GM19468 (cell line): ENCODE measurements at regions not wholly inside any gene's neighbourhood (a gene's known extent, or its start where the extent isn't known, plus 50 kb on each side); places are given as distances from the start of the nearest gene placed in this dataset.
"Not testable (repeated sequence)": the region's sequence is repeated elsewhere in the genome, so short reads cannot be mapped to it uniquely, and the experiment has no call there.

Source experiments
- ATAC-seq: cut with Tn5 transposase; IDR thresholded peaks from one replicate; pipeline ENCODE4 v1.9.1; 2021; ENCODE audit warnings: mild to moderate bottlenecking, moderate library complexity, moderate number of reproducible peaks; ENCODE audit not compliant: unreplicated experiment; ENCODE audit errors: extremely low read depth

DNA sequence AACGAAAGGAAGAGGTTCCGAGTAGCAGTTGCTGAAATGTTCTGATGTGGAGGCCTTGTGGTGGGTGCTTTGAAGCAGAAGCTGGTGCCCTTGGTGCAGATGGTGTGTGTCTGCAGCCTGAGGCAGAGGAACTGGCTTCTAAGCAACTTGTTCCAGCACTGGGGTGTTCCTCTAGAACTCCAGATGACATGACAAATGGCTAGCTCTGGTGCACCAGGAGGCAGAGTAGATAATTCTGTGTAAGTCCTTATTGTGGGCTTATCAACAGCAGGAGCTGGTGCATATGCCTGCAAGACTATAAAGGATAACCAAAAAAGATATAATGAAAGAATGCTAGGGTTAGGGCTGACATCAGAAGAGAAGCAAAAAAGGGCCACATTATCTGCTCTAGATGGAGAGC is 76.5 kb downstream of the ARL5B start:
- no peak for ATAC-seq

DNA sequence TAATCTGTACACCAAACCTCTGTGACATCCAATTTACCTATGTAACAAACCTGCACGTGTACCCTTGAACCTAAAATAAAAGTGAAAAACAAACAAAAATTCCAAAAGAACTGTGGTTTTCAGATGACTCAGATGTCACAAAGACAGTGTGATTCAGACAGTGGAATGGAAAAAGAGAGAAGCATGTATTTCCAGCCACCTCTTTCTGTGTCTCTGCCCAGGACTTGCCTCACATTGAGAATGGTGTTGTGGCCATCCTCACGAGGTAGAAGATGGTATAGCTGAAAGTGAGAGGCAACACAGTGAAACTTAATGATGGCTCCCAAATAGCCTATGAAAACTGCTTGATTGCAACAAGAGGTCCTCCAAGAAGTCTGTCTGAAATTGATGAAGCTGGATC is 78.0 kb downstream of the ARL5B start:
- ATAC-seq: no peak

DNA sequence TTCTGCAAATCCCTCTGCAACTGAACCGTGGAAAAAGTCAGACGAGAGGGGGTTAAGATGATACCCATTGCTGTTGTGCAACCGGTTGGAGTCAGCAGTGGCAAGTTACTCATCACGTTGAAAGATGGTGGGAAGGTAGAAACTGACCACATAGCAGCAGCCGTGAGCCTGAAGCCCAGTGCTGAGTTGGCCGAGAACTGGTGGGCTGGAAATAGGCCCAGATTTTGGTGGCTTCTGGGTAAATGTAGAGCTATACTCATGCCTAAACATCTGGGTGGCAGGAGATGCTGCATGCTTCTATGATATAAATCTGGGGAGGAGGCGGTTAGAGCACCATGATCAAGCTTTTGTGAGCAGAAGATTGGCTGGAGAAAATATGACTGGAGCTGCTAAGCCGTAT is 78.6 kb downstream of the ARL5B start:
- no peak for ATAC-seq

DNA sequence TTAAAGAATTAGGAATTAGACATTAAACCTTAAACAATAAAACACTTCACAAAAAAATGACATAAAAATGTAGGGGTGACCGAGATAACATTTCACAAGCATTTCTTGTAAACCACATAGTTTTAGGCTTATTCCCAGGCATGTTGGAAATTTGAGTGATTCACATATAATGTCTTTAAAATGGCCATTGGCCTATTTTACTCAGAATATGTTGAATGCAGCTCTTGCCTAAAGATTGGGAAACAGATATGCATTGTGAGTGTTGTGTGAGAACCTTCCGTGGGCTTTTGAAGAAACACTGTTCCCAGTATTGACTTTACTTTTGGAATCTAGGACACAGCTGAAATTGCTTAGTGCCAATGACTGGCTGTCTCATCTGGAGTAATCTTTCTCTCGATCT is 79.6 kb downstream of the ARL5B start:
- ATAC-seq: no peak

DNA sequence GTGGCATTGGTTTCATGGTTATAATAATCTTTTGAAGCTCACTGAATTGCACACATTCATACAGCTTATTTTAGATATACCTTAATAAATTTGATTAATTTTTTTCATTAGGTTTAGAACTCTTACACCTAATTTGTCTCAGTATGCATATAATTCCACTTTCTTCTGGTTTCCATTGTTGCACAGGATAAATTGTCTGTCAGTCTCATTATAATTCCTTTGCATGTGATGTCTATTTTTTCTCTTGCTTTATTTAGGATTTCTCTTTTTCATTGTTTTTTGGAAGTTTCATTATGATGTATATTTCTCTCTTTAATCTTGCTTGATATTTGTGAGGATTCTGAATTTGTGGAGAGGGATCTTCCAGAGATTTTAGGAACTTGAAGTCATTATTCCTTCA is 84.7 kb downstream of the ARL5B start:
- no peak for ATAC-seq

DNA sequence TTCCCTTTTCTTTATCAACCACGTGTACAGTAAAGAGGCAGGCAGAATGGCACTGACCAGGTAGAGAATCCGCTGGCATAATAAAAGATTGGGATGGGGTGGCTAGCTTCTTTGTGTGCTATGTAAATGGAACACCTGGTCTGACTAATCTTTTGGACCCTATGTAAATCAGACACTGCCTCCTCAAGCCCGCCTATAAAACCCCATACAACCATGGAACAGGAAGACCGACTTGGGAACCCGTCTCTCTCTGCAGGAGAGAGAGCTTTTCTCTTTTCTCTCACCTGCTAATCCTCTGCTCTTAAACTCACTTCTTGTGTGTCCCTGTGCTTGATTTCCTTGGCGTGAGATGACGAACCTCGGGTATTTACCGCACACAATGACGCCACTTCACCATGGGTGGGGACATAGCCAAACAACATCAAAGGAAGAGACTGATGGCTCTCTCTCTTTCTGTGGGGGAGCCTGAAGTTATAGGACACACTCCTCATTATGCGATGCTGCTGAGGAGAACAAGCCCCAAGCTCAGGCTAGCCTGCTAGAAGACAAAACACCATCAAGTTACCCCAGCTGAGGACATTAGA is 94.2 kb downstream of the ARL5B start:
- no peak for ATAC-seq

DNA sequence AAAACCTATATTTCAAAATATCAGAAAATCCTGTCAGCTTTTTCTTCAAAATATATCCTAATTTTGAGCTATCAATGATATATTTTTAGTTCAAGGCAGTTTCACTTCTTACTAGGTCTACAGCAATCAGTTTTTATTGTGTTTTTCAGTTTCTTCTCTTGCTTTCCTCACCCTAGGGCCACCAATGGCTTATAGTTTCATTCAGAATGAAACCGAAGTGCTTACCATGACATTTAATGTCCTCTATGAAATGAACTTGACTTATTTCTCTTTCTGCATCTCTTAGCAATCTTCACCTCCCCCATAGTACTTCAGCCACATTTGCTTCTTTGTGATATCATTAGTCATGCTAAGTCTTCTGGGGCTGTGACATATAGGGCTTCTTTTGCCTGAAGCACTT is 100.3 kb downstream of the ARL5B start:
- ATAC-seq: peak; percentile 65

DNA sequence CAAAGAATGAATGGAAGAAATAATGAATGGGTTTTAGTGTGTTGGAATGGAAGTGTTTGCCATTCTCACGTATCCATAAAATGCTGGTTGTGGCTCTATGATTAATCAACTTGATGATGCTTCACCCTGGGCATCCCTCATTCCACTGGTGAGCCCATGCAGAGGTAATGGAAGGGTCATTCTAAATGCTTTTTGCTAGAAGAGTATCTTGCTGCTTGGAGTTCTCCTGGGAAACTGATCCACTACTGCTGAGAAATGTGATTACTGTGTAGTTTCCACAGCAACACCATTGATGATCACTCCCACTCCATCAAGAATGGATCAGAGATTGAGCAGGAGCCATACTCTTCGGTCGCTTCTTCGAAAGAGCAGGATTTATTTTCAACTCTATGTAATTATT is 101.6 kb downstream of the ARL5B start:
- no peak for ATAC-seq

DNA sequence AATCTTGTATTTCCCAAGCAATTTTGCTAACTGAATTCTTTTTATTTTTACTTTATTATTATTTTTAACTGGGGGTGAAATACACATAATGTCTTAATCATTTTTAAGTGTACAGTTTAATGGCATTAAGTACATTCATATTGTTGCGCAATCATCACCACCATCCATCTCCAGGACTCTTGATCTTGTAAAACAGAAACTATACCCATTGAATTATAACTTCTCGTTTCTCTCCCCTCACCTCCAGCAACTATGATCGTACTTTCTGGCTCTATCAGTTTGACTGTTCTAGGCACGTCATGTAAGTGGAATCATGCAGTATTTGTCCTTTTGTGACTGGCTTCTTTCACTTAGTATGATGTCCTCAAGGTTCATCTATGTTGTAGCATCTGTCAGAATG is 108.8 kb downstream of the ARL5B start:
- ATAC-seq: no peak

DNA sequence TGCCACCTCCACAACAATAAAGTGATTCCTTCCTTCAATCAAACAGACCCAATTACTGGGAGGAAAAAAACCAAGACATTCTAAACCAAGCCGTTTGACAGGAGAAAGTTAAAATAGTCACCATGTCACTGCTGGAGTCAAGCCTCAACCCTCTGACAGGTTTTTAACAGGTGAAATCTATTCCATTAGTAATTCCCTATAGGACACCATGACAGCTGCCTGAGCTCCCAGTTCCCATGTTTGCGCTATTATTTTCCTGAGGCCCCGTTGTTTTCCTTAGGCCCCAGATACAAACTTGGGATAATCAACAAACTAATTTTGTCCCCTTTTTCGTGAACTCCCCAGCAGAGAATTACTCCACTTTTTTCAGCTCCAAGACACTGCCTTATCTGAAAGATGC is 113.9 kb downstream of the ARL5B start:
- no peak for ATAC-seq

DNA sequence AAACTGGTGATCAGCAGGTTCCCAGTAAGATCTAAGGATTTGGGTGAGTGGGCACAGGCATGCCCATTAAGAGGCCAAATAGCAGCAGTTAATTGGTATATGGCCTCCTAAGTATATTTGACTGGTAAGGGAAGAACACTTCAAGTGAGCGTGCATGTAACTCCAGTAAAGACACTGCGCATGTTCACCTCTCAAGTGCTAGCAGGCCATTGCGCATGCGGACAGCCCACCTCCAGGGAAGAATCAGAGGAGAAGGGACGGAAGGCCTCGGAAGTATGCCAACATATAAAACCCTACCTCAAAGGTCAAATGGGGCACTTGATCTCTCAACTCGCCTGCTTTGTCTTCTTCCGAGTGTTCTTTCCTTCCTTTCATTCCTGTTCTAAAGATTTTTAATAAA is 118.0 kb downstream of the ARL5B start:
- no peak for ATAC-seq

DNA sequence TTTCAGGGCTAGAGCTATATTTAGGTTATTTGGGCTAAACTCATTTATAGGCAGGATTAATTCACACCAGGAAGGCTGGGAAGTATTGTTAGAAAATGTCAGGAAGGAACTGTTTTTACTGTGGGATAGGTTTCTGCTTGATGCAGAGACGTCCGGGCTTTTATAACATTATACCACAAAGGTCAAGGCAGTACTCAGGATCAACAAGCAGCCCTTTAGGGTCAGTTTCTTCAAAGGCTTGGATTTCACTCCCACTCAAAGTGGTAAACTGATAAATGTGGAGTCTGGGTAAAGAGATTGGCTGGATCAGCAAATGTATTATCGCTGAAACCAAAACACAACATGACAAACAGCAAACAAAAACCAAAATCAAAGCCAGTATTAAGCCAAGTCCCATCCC is 127.2 kb downstream of the ARL5B start:
- no peak for ATAC-seq

DNA sequence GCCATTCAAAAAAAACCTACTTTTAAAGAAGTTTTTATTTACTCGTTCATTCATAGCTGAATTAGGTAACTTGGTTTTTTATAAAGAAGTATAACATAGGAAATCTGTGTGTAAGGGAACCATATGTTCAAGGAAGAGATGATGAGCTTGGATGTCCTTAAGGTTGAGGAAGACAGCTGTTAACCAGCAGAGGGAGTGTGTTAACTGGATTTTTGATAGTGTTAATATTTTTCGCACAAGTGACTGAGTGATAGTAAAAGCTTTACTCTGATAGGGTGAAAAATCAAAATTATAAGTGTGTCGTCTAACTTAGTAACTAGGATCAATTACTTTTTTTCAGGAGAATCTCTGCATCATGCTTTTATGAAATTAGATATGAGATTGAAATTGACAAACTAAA is 134.7 kb downstream of the ARL5B start:
- no peak for ATAC-seq

DNA sequence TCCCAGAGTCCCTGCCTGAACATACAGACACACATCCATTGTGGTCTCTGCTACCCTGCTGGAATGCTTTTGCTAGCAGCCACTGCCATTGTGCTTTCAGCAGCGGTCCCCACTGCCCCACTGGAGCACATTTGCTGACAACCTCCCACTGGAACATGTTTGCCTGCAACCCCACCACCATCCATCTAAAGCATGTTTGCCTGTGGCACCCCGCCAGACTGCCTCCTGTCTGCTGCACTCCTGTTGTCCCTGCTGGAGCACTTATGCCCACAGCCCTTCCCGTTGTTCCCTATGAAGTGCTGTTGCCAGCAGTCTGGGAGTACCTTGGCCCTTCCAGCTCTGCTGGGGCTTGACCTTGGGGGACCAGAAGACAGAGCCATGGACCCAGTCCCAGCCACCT is 136.3 kb downstream of the ARL5B start:
- no peak for ATAC-seq

DNA sequence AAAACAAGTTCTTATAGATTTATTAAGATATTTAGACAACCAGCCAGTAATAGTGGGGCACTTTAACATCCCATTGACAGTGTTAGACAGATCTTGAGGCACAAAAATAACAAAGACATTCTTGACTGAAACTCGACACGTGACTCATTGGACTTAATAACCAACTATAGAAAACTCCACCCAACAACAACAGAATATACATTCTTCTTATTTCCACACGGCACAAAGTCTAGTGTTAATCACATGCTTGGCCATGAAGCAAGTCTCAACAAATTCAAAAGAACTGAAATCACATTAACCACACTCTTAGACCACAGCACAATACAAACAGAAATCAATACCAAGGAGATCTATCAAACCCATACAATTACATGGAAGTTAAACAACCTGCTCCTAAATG is 138.1 kb downstream of the ARL5B start:
- no peak for ATAC-seq

DNA sequence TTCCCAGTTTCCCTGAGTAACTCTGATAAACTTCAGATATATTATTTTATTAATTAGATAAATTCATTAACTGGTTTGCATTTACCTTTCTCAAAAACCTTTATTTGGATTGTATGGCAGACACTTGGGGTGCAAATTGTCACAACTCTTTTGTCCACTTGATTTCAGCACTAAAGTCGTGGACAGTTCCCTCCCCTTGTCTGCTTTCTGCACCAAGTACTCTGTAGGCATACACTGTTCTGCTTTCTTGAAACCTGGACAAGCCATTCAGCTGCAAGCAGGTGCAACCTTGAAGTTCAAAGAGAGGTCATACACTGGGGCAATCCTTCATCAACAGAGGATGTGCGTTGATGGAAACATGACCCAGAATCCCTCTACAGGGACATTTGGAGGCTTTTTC is 162.9 kb downstream of the ARL5B start:
- ATAC-seq: no peak

DNA sequence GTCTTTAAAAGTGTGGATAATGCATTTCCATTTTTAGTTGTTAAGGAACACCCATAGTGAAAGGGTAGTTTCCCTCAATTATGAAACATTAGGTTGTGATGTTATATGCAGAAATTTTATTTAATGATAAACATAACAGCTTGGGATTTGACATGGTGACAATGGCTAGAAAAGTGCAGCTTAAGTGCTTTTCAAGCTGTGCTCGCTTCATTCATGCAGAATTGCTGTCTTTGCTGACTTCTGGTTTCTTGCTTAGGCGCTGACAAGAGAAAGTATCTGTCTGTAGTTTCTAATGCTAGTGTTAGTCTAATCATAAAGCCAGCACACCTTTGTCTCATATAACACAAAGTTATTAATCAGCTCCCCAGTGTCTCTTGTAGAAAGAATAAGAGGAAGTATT is 170.0 kb downstream of the ARL5B start:
- no peak for ATAC-seq

DNA sequence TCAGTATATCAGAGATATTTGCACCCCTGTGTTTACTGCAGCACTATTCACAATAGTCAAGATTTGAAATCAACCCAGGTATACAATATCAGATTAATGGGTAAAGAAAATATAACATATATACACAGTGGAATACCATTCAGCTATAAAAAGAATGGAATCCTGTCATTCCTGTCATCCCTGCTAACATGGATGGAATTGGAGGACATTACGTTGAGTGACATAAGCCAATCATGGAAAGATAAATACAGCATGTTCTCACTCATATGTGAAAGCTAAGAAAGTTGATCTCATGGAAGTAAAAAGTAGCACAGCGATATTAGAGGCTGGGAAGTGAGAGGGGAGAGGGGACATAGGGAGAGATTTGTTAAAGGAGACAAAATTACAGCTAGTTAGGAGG is 171.0 kb downstream of the ARL5B start:
- no peak for ATAC-seq

DNA sequence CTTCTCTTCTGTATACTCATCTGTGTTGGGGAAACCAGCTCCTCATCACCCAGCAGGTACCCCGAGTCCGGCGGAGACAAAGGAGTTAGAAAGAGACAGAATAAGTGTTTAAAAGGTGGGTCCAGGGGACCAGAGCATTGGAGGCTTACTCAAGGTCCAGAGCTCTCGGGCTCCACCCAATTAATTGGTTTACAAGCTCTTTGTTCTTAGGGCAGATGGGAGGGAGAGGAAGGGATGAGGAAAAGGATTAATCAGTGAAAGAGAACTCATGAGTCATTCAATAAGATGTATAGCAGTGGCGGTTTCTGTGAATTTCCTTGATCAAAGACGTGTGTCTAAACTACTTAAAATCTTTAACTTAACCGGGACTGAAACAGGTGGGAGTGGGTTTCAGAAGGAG is 192.0 kb upstream of the MALRD1 start:
- ATAC-seq: not testable (repeated sequence)

DNA sequence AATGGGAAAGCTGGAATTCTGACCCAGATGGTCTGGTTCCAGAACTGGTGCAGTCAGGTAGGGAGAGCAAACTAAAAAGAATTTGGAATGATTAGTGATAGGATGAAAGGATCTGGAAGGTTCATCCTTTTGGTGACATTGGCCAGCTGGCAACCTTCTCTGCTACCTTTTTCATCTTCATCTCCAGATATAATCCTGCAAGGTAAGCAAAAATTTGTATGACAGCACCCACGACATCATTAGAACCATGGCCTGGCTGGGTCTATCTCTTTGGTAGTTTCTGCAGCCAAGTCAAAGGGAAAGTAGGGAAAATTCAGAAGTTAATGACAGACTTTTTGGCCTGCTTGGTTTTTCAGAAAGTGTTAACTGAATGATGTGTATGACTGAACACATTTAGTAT is 188.9 kb upstream of the MALRD1 start:
- no peak for ATAC-seq

DNA sequence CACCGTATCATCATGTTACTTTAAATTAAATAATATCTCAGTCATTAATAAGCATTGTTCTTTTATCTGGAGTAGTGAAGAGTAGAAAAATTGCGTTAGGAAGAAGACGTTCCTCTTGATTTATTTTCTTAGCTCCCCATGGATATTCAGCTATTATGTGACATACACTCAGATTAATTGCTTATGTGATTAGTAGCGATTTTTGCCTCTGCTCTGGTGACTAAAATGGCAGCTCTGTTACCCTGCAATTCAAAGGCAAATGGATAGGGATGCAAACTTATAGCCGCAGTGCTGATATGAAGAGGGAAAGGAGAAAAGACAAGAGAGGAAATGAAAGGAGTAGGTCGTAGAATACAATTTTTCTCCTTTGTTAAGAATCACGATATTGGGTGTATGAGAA is 188.4 kb upstream of the MALRD1 start:
- no peak for ATAC-seq

DNA sequence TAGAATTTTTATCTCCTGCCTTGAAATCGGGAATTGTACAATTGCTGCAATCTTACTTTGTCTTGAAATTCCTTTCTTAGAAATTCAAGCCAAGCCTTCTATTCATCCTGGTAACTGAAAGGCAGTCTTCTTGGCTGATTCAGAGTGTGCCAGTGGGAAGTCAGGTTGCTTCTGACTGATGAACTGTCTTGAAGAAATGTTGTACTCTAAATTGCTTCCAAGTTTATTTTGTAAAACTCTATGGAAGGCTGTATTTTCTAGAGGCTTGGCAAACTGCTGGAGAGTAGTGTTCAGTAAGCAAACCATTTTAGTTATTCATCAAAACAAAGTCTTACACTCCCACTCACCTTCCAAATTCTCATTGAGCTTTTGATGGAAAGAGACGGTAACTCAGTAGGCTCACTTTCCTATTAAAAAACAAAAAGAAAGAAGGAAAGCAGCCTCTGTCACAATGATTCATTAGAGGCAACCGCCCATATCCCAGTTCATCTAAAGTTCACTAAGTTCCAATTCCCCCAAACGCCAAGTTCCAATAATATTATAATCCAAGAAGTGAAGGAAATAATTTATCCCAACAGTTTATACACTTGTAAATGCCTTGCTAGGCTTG is 187.9 kb upstream of the MALRD1 start:
- no peak for ATAC-seq

DNA sequence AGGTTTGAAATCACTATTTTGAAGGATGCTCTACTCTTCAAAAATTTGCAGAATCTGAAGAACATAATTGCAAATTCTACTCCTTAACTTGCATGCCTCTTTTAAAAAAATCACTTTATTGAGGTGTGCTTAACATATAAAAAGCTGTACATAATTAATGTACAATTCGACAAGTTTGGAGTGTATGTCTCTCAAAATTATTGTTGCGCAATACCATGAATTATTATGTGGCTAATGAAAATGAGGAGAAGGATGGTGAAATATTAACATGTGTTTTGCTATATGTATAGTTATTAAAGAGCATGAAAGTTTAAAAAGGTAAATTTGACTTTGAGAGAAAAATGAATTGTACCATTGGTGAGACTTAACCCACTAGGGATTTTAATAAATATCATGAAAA is 187.2 kb upstream of the MALRD1 start:
- ATAC-seq: no peak
